Nephron progenitor cell (in vitro differentiated cells): ENCODE measurements at regions not wholly inside any gene's neighbourhood (a gene's known extent, or its start where the extent isn't known, plus 50 kb on each side); places are given as distances from the start of the nearest gene placed in this dataset.

ENCODE experiments used
- DNase-seq: peaks from one replicate; pipeline ENCODE4 v3.0.0; 2021
- H3K27ac Mint-ChIP-seq: 2 replicates; pipeline ENCODE4 v1.8.0; 2021; ENCODE audit warnings: mild to moderate bottlenecking, moderate library complexity, mixed read lengths
- H3K27me3 Mint-ChIP-seq: 2 replicates; pipeline ENCODE4 v1.8.0; 2021; ENCODE audit warnings: mild to moderate bottlenecking, low read depth, mixed read lengths; ENCODE audit not compliant: poor library complexity
- H3K36me3 Mint-ChIP-seq: 2 replicates; pipeline ENCODE4 v1.8.0; 2021; ENCODE audit warnings: low read depth, mixed read lengths
- H3K4me1 Mint-ChIP-seq: 2 replicates; pipeline ENCODE4 v1.8.0; 2021; ENCODE audit warnings: mixed read lengths
- H3K4me3 Mint-ChIP-seq: 2 replicates; pipeline ENCODE4 v1.8.0; 2021; ENCODE audit warnings: mild to moderate bottlenecking, moderate library complexity, mixed read lengths
- H3K9me3 Mint-ChIP-seq: 2 replicates; pipeline ENCODE4 v1.8.0; 2021; ENCODE audit warnings: mild to moderate bottlenecking, moderate library complexity, mixed read lengths
- CTCF ChIP-seq: fragments of 200-600 bp; sonication (generic); IDR thresholded peaks from 2 replicates; pipeline ENCODE4 v1.5.0; 2021; ENCODE audit warnings: antibody characterized with exemption

GRCh38 chr7:52129278-52129677, 812.7 kb upstream of the COBL start:
- no peaks in the 10 kb centered on the region for H3K36me3 Mint-ChIP-seq
- no peak overlapping the region for H3K27ac Mint-ChIP-seq
- no peaks in the 10 kb centered on the region for H3K9me3 Mint-ChIP-seq
- no peak for DNase-seq
- H3K4me1 Mint-ChIP-seq: no peaks in the 10 kb centered on the region
- no peaks in the 10 kb centered on the region for H3K27me3 Mint-ChIP-seq
- no peak overlapping the region for H3K4me3 Mint-ChIP-seq
- no peak for TF ChIP-seq CTCF

- H3K27me3 Mint-ChIP-seq: no peaks in the 10 kb centered on the region
- no peak overlapping the region for H3K4me3 Mint-ChIP-seq
- no peak for TF ChIP-seq CTCF
These were observed 804.3 kb upstream of the COBL start for GRCh38 chr7:52120912-52121311.

GRCh38 chr7:52119537-52119936, 802.9 kb upstream of the COBL start:
- Mint-ChIP-seq H3K4me1 (no peaks in the 10 kb centered on the region), H3K36me3 (no peaks in the 10 kb centered on the region), H3K9me3 (no peaks in the 10 kb centered on the region), H3K27me3 (no peaks in the 10 kb centered on the region), H3K4me3 (no peak overlapping the region), H3K27ac (no peak overlapping the region)
- no peak for DNase-seq
- TF ChIP-seq CTCF: no peak

More at GRCh38 chr7:52120912-52121311, 804.3 kb upstream of the COBL start:
- no peaks in the 10 kb centered on the region for H3K36me3 Mint-ChIP-seq
- H3K4me1 Mint-ChIP-seq: no peaks in the 10 kb centered on the region
- no peak for DNase-seq
- no peaks in the 10 kb centered on the region for H3K9me3 Mint-ChIP-seq
- no peak overlapping the region for H3K27ac Mint-ChIP-seq

GRCh38 chr7:52114509-52114908, 797.9 kb upstream of the COBL start:
- H3K27ac Mint-ChIP-seq: no peak overlapping the region
- no peaks in the 10 kb centered on the region for H3K4me1 Mint-ChIP-seq
- H3K36me3 Mint-ChIP-seq: no peaks in the 10 kb centered on the region
- no peak for DNase-seq
- H3K9me3 Mint-ChIP-seq: no peaks in the 10 kb centered on the region
- no peaks in the 10 kb centered on the region for H3K27me3 Mint-ChIP-seq
- H3K4me3 Mint-ChIP-seq: no peak overlapping the region
- no peak for TF ChIP-seq CTCF

- Mint-ChIP-seq H3K4me3 (no peak overlapping the region), H3K4me1 (no peaks in the 10 kb centered on the region), H3K36me3 (no peaks in the 10 kb centered on the region), H3K27ac (no peak overlapping the region), H3K27me3 (no peaks in the 10 kb centered on the region), H3K9me3 (no peaks in the 10 kb centered on the region)
- no peak for DNase-seq
- TF ChIP-seq CTCF: no peak
These were observed 797.4 kb upstream of the COBL start for GRCh38 chr7:52114056-52114455.

- H3K4me1 Mint-ChIP-seq: no peaks in the 10 kb centered on the region
- no peak for TF ChIP-seq CTCF
- no peak overlapping the region for H3K4me3 Mint-ChIP-seq
- H3K27ac Mint-ChIP-seq: no peak overlapping the region
- no peaks in the 10 kb centered on the region for H3K36me3 Mint-ChIP-seq
- H3K27me3 Mint-ChIP-seq: peaks cover 6% of the 10 kb centered on the region
- no peak for DNase-seq
- H3K9me3 Mint-ChIP-seq: no peaks in the 10 kb centered on the region
These were observed 790.7 kb upstream of the COBL start for GRCh38 chr7:52107355-52107754.
